Astrocyte of the cerebellum (primary cell): ENCODE measurements at regions not wholly inside any gene's neighbourhood (a gene's known extent, or its start where the extent isn't known, plus 50 kb on each side); places are given as distances from the start of the nearest gene placed in this dataset.

ENCODE experiments used
- DNase-seq: peaks from one replicate; pipeline ENCODE4 v3.0.0-alpha.2; 2011; ENCODE audit warnings: low read depth
- H3K4me3 ChIP-seq: 2 replicates; pipeline ENCODE4 v1.5.1; 2011; ENCODE audit warnings: mild to moderate bottlenecking, low read depth, low read length, moderate library complexity
- in situ Hi-C: cut with HindIII; loops from 2 replicates; pipeline ENCODE4 v1.10.0; 2017; ENCODE audit warnings: low sequenced_read_pairs
- TF ChIP-seq, protein P1 (sequence below): IDR thresholded peaks from 2 replicates; pipeline ENCODE4 v1.5.1; 2012; ENCODE audit warnings: low read length, low read depth, moderate library complexity, mild to moderate bottlenecking; ENCODE audit errors: missing control alignments

DNA sequence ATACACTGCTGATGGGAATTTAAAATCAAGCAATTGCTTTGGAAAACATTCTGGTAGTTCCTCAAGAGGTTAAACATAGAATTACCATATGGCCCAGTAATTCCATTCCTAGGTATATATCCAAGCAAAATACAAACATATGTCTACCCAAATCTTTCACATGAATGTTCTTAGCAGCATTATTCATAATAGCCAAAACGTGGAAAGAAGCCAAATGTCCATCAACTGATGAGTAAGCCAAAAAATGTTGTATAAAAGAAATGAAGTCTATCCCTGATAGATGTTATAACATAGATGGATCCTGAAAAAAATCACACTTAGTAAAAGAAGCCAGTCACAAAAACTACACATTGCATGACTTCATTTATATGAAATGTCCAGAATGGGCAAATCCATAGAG, 893.0 kb downstream of the SORCS3 start:
- TF ChIP-seq, protein P1, sequence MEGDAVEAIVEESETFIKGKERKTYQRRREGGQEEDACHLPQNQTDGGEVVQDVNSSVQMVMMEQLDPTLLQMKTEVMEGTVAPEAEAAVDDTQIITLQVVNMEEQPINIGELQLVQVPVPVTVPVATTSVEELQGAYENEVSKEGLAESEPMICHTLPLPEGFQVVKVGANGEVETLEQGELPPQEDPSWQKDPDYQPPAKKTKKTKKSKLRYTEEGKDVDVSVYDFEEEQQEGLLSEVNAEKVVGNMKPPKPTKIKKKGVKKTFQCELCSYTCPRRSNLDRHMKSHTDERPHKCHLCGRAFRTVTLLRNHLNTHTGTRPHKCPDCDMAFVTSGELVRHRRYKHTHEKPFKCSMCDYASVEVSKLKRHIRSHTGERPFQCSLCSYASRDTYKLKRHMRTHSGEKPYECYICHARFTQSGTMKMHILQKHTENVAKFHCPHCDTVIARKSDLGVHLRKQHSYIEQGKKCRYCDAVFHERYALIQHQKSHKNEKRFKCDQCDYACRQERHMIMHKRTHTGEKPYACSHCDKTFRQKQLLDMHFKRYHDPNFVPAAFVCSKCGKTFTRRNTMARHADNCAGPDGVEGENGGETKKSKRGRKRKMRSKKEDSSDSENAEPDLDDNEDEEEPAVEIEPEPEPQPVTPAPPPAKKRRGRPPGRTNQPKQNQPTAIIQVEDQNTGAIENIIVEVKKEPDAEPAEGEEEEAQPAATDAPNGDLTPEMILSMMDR = no peak
- in situ Hi-C loops = no loop called here
- DNase-seq = no peak
- no peak overlapping the region for H3K4me3 ChIP-seq

DNA sequence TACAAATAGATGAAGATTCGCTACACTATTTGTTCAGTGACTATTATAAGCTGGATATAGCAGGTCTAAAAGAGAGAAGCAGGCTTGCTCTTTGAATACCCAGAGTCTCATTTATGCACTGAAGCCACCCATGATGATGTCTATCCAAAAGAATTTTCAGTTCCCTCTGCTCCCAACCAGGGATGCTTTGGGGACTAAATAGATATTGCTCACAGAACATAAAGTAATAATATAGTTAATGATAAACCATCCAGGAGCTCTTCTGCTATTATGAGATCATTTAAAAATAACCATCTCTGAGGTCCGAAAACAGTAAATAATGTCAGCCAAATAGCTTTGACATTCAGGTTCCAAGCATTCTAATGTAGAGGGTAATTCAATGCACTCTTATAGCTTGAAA, 875.4 kb downstream of the SORCS3 start:
- no peak for DNase-seq
- no peak overlapping the region for H3K4me3 ChIP-seq
- in situ Hi-C loops = no loop called here
- TF ChIP-seq, protein P1 = no peak

DNA sequence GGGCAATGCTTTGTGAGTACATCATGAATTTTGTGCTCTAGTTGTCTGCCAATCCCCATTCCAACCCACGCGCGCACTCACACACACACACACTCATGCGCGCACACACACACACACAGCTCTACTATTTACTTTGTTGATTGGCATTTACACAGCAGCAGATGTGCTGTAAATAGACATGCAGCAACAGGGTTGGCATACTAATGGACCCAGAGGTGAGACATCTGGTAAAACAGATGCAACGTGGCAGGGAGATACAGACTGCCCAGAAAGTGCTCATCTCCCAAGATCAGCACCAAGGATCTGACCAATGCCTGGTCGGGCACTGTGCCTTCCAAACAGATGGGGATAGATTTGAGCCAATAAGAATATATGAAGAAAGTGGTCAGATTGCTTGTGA, 873.0 kb downstream of the SORCS3 start:
- DNase-seq = no peak
- TF ChIP-seq, protein P1 = no peak
- in situ Hi-C loops = no loop called here
- H3K4me3 ChIP-seq = no peak overlapping the region

DNA sequence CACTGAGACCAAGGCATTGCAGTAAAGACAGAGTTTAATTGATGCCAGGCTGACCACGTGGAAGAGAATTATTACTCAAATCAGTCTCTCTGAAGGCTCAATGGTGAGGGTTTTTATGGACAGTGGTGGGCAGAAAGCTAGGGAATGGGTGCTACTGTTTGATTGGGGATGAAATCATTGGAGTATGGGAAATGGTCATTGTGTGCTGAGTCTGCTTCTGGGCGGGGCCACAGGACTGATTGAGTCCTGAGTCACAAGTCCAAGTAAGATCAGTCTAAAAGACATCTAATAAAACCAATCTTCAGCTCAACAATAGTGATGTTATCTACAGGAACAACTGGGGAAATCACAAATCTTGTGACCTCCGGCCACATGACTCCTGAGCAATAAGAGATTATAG, 868.4 kb downstream of the SORCS3 start:
- in situ Hi-C loops = no loop called here
- no peak overlapping the region for H3K4me3 ChIP-seq
- DNase-seq = no peak
- TF ChIP-seq, protein P1 = no peak

DNA sequence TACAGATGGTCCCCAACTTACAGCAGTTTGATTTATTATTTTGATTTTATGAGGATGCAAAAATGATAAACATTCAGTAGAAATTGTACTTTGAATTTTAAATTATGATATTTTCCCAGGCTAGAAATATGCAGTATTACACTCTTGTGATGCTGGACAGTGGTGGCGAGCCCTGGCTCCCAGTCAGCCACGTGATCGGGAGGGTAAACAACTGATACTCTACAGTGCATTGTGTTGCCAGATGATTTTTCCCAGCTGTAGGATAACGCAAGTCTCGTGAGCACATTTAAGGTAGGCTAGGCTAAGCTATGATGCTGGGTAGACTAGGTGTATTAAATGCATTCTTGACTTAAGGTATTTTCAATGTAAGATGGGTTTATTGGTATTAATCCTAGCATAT, 865.2 kb downstream of the SORCS3 start:
- in situ Hi-C loops = no loop called here
- TF ChIP-seq, protein P1 = no peak
- no peak for DNase-seq

DNA sequence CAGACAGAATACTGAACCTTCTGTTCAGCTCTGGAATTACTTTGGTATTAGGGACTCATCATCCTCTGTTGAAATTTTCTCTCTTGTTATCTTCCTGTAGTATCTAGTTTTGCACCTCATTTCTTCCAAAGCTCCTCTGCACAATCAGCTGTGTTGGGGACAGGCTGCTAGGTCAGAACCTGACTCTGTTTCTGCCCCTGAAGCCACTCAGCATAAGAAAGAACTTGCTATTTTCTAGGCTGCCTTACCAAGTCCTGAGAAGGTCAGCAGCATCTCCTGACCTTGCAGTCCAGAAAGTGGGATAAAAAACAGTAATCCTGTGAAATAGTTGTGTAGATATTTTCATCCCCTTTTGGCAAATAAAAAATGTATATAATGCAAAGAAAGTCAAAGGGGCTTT, 862.6 kb downstream of the SORCS3 start:
- no peak overlapping the region for H3K4me3 ChIP-seq
- TF ChIP-seq, protein P1 = no peak
- in situ Hi-C loops = no loop called here
- DNase-seq = no peak

More for the DNA sequence above, 865.2 kb downstream of the SORCS3 start:
- no peak overlapping the region for H3K4me3 ChIP-seq

DNA sequence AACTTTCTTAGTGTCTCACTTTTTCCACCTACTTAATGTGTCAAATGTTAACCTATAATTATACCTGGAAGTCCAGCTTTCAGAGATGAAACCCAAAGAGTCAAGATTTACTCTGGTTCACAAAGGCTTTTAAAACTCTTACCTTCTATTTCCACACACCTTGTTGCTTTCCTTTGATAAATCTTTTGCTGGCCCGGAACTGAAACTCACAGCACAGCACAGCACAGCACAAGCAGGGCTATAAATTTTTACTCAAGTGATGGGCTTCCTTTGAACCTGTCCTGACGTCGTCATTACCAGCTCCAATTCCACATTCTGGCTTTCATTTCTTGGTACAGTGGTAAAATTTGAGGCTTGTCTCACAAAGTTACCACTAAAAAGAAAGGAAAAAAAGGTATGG, 861.0 kb downstream of the SORCS3 start:
- no peak overlapping the region for H3K4me3 ChIP-seq
- no peak for DNase-seq
- in situ Hi-C loops = no loop called here
- TF ChIP-seq, protein P1 = no peak
